IMR-90 (cell line): ENCODE measurements at regions not wholly inside any gene's neighbourhood (a gene's known extent, or its start where the extent isn't known, plus 50 kb on each side); places are given as distances from the start of the nearest gene placed in this dataset.

ENCODE experiments used
- ATAC-seq: fragments of 200-7000 bp; cut with Tn5 transposase; 2 replicates; pipeline ENCODE4 v1.9.1; 2020; ENCODE audit warnings: low read depth, mild to moderate bottlenecking, moderate library complexity
- BruUV-seq: library from RNA; stranded (reverse); fragments of 400-500 nt; replicated peaks from 2 replicates; lab custom pipeline; 2021; lab: Mats Ljungman, UMichigan
- CTCF ChIA-PET: fragments of 300-600 bp; formaldehyde crosslinking; extraction: SDS; loops from one replicate; lab custom pipeline; 2021; ENCODE audit warnings: antibody characterized with exemption; lab: Yijun Ruan, JAX
- POLR2A ChIA-PET: fragments of 300-600 bp; sonication (Branson Sonifier 250); formaldehyde crosslinking; loops from one replicate; lab custom pipeline; 2022; ENCODE audit warnings: antibody characterized with exemption; ENCODE audit not compliant: unreplicated experiment; lab: Charles Lee
- DNase-seq: peaks from one replicate; pipeline ENCODE4 v3.0.0; 2013
- H2AFZ ChIP-seq: replicated peaks from 2 replicates; pipeline ENCODE3; 2013; ENCODE audit warnings: low read length, mild to moderate bottlenecking; ENCODE audit not compliant: poor library complexity
- H2AK5ac ChIP-seq: 2 replicates; pipeline ENCODE4 v1.6.1; 2013; ENCODE audit warnings: low read depth, low read length, inconsistent platforms
- H2AK9ac ChIP-seq: replicated peaks from 2 replicates; pipeline ENCODE3; 2013; ENCODE audit warnings: mild to moderate bottlenecking, low read depth, low read length, moderate library complexity; ENCODE audit not compliant: poor library complexity
- H2BK120ac ChIP-seq: 2 replicates; pipeline ENCODE4 v1.6.1; 2013; ENCODE audit warnings: low read depth, low read length, inconsistent platforms
- H2BK15ac ChIP-seq: 3 replicates; pipeline ENCODE4 v1.6.1; 2013; ENCODE audit warnings: low read depth, low read length, inconsistent platforms
- H2BK20ac ChIP-seq: 2 replicates; pipeline ENCODE4 v1.6.1; 2013; ENCODE audit warnings: low read depth, mild to moderate bottlenecking, inconsistent platforms, low read length, moderate library complexity
- H2BK5ac ChIP-seq: 2 replicates; pipeline ENCODE4 v1.6.1; 2013; ENCODE audit warnings: mild to moderate bottlenecking, low read depth, low read length, inconsistent platforms; ENCODE audit not compliant: poor library complexity, severe bottlenecking
- H3K14ac ChIP-seq: replicated peaks from 2 replicates; pipeline ENCODE4 v1.6.1; 2013; ENCODE audit warnings: low read depth, low read length, inconsistent platforms
- H3K18ac ChIP-seq: 2 replicates; pipeline ENCODE4 v1.6.1; 2013; ENCODE audit warnings: low read depth, low read length, control low read depth
- H3K23ac ChIP-seq: 2 replicates; pipeline ENCODE4 v1.6.1; 2013; ENCODE audit warnings: low read depth, low read length, inconsistent platforms
- H3K27ac ChIP-seq: 2 replicates; pipeline ENCODE4 v1.5.1; 2013; ENCODE audit warnings: mild to moderate bottlenecking, control low read depth, low read length; ENCODE audit not compliant: insufficient read depth
- H3K27me3 ChIP-seq: 2 replicates; pipeline ENCODE4 v1.6.1; 2013; ENCODE audit warnings: low read length; ENCODE audit not compliant: control insufficient read depth, insufficient read depth
- H3K36me3 ChIP-seq: 2 replicates; pipeline ENCODE4 v1.6.1; 2013; ENCODE audit warnings: low read length, mixed read lengths; ENCODE audit not compliant: control insufficient read depth, insufficient read depth
- H3K4ac ChIP-seq: 2 replicates; pipeline ENCODE4 v1.6.1; 2013; ENCODE audit warnings: low read depth, low read length, inconsistent platforms
- H3K4me1 ChIP-seq: 2 replicates; pipeline ENCODE4 v1.6.1; 2013; ENCODE audit warnings: low read length, mixed read lengths; ENCODE audit not compliant: control insufficient read depth, insufficient read depth
- H3K4me2 ChIP-seq: 2 replicates; pipeline ENCODE4 v1.6.1; 2013; ENCODE audit warnings: low read depth, mild to moderate bottlenecking, control low read depth, low read length, moderate library complexity
- H3K4me3 ChIP-seq: 2 replicates; pipeline ENCODE4 v1.5.1; 2013; ENCODE audit warnings: low read depth, mild to moderate bottlenecking, control low read depth, low read length, moderate library complexity; ENCODE audit not compliant: insufficient read depth
- H3K56ac ChIP-seq: 2 replicates; pipeline ENCODE4 v1.6.1; 2013; ENCODE audit warnings: low read length, inconsistent platforms; ENCODE audit not compliant: insufficient read depth; ENCODE audit errors: extremely low read depth
- H3K79me1 ChIP-seq, 2 experiments: 2 replicates each; pipeline ENCODE4 v1.6.1; 2013; ENCODE audit warnings: low read length in 2 of 2, inconsistent platforms in 1 of 2, low read depth in 1 of 2
- H3K9ac ChIP-seq: 2 replicates; pipeline ENCODE4 v1.6.1; 2013; ENCODE audit warnings: low read depth, low read length, control low read depth
- H3K9me1 ChIP-seq: 2 replicates; pipeline ENCODE4 v1.6.1; 2013; ENCODE audit warnings: low read length, inconsistent platforms; ENCODE audit not compliant: insufficient read depth
- H3K9me3 ChIP-seq: 2 replicates; pipeline ENCODE4 v1.6.1; 2013; ENCODE audit warnings: low read length; ENCODE audit not compliant: control insufficient read depth, insufficient read depth
- H4K20me1 ChIP-seq: 2 replicates; pipeline ENCODE4 v1.6.1; 2013; ENCODE audit warnings: low read length, inconsistent platforms; ENCODE audit not compliant: insufficient read depth
- H4K5ac ChIP-seq: 2 replicates; pipeline ENCODE4 v1.6.1; 2013; ENCODE audit warnings: mild to moderate bottlenecking, low read depth, low read length, control low read depth
- H4K8ac ChIP-seq, 2 experiments: 2 replicates each; pipeline ENCODE4 v1.6.1; 2013; ENCODE audit warnings: low read depth in 2 of 2, low read length in 2 of 2, control low read depth in 1 of 2, inconsistent platforms in 1 of 2
- H4K91ac ChIP-seq: 2 replicates; pipeline ENCODE4 v1.6.1; 2013; ENCODE audit warnings: low read depth, low read length, inconsistent platforms; ENCODE audit not compliant: insufficient read depth
- BHLHE40 ChIP-seq: fragments of 150-350 bp; IDR thresholded peaks from 2 replicates; pipeline ENCODE4 v1.6.1; 2016; ENCODE audit warnings: mild to moderate bottlenecking, low read depth, low read length
- CEBPB ChIP-seq: IDR thresholded peaks from 2 replicates; pipeline ENCODE4 v1.6.1; 2012; ENCODE audit warnings: low read depth, low read length, improper control_type of control experiment
- MAFK ChIP-seq: IDR thresholded peaks from 2 replicates; pipeline ENCODE4 v1.6.1; 2012; ENCODE audit warnings: low read depth, low read length, improper control_type of control experiment
- WGBS, 2 experiments: methylation state at CpG; one replicate each; pipeline versions ENCODE4 v1.1.5 to v1.1.7; 2013; ENCODE audit warnings: missing lambda C conversion rate in 2 of 2; ENCODE audit not compliant: insufficient read length in 1 of 2; ENCODE audit errors: extremely low coverage in 2 of 2; 5-methylcytosine and 5-hydroxymethylcytosine counted together
- dilution Hi-C: fragments of 300-500 bp; cut with HindIII; formaldehyde crosslinking; loops from one replicate; pipeline ENCODE4 v1.14.3; 2018; ENCODE audit warnings: low sequenced_read_pairs; ENCODE audit not compliant: unreplicated experiment
- in situ Hi-C: fragments of 300-500 bp; cut with MboI; formaldehyde crosslinking; loops from 3 replicates; pipeline ENCODE4 v1.14.3; 2019; ENCODE audit warnings: low sequenced_read_pairs, inconsistent platforms, mixed read lengths
- intact Hi-C: fragments of 100-400 bp; cut with micrococcal nuclease; formaldehyde crosslinking; loops from 2 replicates; pipeline ENCODE4 v1.10.0; 2022
- TF ChIP-seq, protein P1 (sequence below): fragments of 150-350 bp; IDR thresholded peaks from 2 replicates; pipeline ENCODE4 v1.6.1; 2016; ENCODE audit warnings: low read depth, mild to moderate bottlenecking, low read length, moderate library complexity, borderline replicate concordance
- TF ChIP-seq, protein P2 (sequence below): fragments of 150-350 bp; IDR thresholded peaks from 2 replicates; pipeline ENCODE4 v1.6.1; 2017; ENCODE audit warnings: mild to moderate bottlenecking, antibody characterized with exemption, low read length, low read depth

DNA sequence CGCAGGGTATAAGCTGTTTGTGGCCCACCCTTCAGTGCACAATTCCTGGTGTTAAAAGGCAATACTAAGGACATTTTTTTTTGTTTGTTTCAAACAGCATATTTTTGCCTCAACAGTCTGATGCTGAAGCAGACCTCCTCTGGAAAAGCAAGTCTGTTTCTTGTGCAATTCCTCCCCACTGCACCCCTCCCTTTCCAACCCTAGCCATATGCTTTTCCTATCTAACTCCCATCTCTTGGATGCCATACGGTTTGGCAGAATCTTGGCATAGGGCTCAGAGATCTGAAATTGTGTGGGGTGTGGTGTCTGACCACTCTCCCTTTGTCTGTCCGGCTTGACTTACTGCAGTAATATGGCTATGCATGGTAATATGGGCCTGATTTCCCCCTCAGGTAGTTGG lies 161.6 kb downstream of the TMEM38B start:
- no peaks in the 10 kb centered on the region for H3K27me3 ChIP-seq
- H3K9me3 ChIP-seq = no peaks in the 10 kb centered on the region
- H2BK20ac ChIP-seq = no peak overlapping the region
- H3K27ac ChIP-seq = no peak overlapping the region
- no peak overlapping the region for H3K9ac ChIP-seq
- intact Hi-C loops (no loop called here), dilution Hi-C loops (no loop called here), in situ Hi-C loops (no loop called here)
- H3K4me1 ChIP-seq = no peaks in the 10 kb centered on the region
- H3K14ac ChIP-seq = no peak overlapping the region
- no TSS peak for BruUV-seq
- no peak overlapping the region for H3K4me3 ChIP-seq
- no peak overlapping the region for H2BK15ac ChIP-seq
- TF ChIP-seq, protein P1, sequence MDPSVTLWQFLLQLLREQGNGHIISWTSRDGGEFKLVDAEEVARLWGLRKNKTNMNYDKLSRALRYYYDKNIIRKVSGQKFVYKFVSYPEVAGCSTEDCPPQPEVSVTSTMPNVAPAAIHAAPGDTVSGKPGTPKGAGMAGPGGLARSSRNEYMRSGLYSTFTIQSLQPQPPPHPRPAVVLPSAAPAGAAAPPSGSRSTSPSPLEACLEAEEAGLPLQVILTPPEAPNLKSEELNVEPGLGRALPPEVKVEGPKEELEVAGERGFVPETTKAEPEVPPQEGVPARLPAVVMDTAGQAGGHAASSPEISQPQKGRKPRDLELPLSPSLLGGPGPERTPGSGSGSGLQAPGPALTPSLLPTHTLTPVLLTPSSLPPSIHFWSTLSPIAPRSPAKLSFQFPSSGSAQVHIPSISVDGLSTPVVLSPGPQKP = no peak
- TF ChIP-seq CEBPB (no peak), BHLHE40 (no peak), MAFK (no peak)
- TF ChIP-seq, protein P2, sequence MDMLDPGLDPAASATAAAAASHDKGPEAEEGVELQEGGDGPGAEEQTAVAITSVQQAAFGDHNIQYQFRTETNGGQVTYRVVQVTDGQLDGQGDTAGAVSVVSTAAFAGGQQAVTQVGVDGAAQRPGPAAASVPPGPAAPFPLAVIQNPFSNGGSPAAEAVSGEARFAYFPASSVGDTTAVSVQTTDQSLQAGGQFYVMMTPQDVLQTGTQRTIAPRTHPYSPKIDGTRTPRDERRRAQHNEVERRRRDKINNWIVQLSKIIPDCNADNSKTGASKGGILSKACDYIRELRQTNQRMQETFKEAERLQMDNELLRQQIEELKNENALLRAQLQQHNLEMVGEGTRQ = no peak
- CTCF ChIA-PET = no interaction called here
- no peaks in the 10 kb centered on the region for H3K9me1 ChIP-seq
- no peak overlapping the region for H3K4ac ChIP-seq
- ATAC-seq = no peak
- H3K36me3 ChIP-seq = no peaks in the 10 kb centered on the region
- H2BK120ac ChIP-seq = no peak overlapping the region
- no peak overlapping the region for H3K56ac ChIP-seq
- no CpG with 5 or more reads among the region's 3 CpGs for WGBS, 2 experiments
- H4K8ac ChIP-seq = no peak overlapping the region
- POLR2A ChIA-PET = no interaction called here
- no peak overlapping the region for H3K18ac ChIP-seq
- H4K5ac ChIP-seq = no peak overlapping the region
- H2AK9ac ChIP-seq = no peak overlapping the region
- H2BK5ac ChIP-seq = no peak overlapping the region
- no peak overlapping the region for H2AFZ ChIP-seq
- H4K20me1 ChIP-seq = no peaks in the 10 kb centered on the region
- H3K79me1 ChIP-seq = no peaks in the 10 kb centered on the region
- H3K4me2 ChIP-seq = no peak overlapping the region
- H2AK5ac ChIP-seq = no peak overlapping the region
- H4K91ac ChIP-seq = no peak overlapping the region
- no peak for DNase-seq
- H3K23ac ChIP-seq = no peak overlapping the region
